ENCODE measurements at regions not wholly inside any gene's neighbourhood (a gene's known extent, or its start where the extent isn't known, plus 50 kb on each side); places are given as distances from the start of the nearest gene placed in this dataset.

- no peak for TF ChIP-seq POLR2AphosphoS5 (IDR thresholded peaks at IDR 0.05)
- no peak for TF ChIP-seq CTCF (IDR thresholded peaks at IDR 0.05 in 8 of 11, conservative IDR thresholded peaks at IDR 0.05 in 3 of 11)
- no peak for TF ChIP-seq POLR2A (IDR thresholded peaks at IDR 0.05)
These were observed 291.6 kb upstream of the DUSP10 start for GRCh38 chr1:222033450-222033849.
